ENCODE measurements at regions not wholly inside any gene's neighbourhood (a gene's known extent, or its start where the extent isn't known, plus 50 kb on each side); places are given as distances from the start of the nearest gene placed in this dataset.
A peak's percentile ranks its signal among the peaks of the same experiment; 100 is the strongest.
"Not testable (repeated sequence)": the region's sequence is repeated elsewhere in the genome, so short reads cannot be mapped to it uniquely, and the experiment has no call there.

GRCh38 chr5:27172693-27173092 is 134.3 kb upstream of the CDH9 start:
- in situ Hi-C loops (cut with MboI; ENCODE audit: low pct_unique_long_range_greater_than_20kb in 2 of 9, low sequenced_read_pairs in 9 of 9, unreplicated experiment in 9 of 9): no loop called here
- H3K4me3 ChIP-seq: no peak overlapping the region
- ATAC-seq (replicated peaks in 6 of 8): no peak
- no peaks in the 10 kb centered on the region for H3K4me1 ChIP-seq (replicated peaks in 1 of 2)
- WGBS, 10 experiments: 9 to 100% (median 100%) methylated on average over 1 of the region's 1 CpG; no CpG with 5 or more reads in 5 of the 10 experiments
- H3K27ac ChIP-seq: no peak overlapping the region

GRCh38 chr5:27171761-27172261 is 133.4 kb upstream of the CDH9 start:
- WGBS, 10 experiments: 27 to 100% (median 82%) methylated on average over 2 to 13 of the region's 15 CpGs; no CpG with 5 or more reads in 1 of the 10 experiments
- Histone ChIP-seq H3K4me1 (replicated peaks in 1 of 2) (no peaks in the 10 kb centered on the region), H3K4me3 (no peak overlapping the region), H3K27ac (no peak overlapping the region)
- in situ Hi-C loops (cut with MboI; ENCODE audit: low pct_unique_long_range_greater_than_20kb in 2 of 9, low sequenced_read_pairs in 9 of 9, unreplicated experiment in 9 of 9): no loop called here
- no peak for ATAC-seq (replicated peaks in 6 of 8)

- Histone ChIP-seq H3K4me1 (replicated peaks in 1 of 2) (no peaks in the 10 kb centered on the region), H3K4me3 (no peak overlapping the region), H3K27ac (no peak overlapping the region)
- in situ Hi-C loops (cut with MboI; ENCODE audit: low pct_unique_long_range_greater_than_20kb in 2 of 9, low sequenced_read_pairs in 9 of 9, unreplicated experiment in 9 of 9): no loop called here
- no peak for ATAC-seq (replicated peaks in 6 of 8)
- 0 to 86% (median 38%) methylated on average over 1 of the region's 1 CpG; no CpG with 5 or more reads in 5 of the 10 experiments for WGBS, 10 experiments
These were observed 120.4 kb upstream of the CDH9 start for GRCh38 chr5:27158775-27159174.

DNA sequence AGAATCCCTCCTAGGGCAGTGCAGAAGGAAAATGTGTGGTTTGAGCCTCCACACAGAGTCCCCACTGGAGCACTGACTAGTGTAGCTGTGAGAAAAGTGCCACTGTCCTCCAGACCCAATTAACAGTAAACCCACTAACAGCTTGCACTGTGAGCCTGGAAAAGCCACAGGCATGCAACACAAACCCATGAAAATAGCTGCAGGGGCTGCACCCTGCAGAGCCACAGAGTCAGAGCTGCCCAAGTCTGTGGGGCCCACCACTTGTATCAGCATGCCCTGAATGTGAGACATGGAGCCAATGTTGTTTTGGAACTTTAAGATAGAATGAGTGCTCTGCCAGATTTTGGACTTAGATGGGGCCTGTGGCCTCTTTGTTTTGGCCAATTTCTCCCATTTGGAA is 119.8 kb upstream of the CDH9 start:
- Histone ChIP-seq H3K4me1 (replicated peaks in 1 of 2) (no peaks in the 10 kb centered on the region), H3K4me3 (no peak overlapping the region), H3K27ac (no peak overlapping the region)
- in situ Hi-C loops (cut with MboI; ENCODE audit: low pct_unique_long_range_greater_than_20kb in 2 of 9, low sequenced_read_pairs in 9 of 9, unreplicated experiment in 9 of 9): no loop called here
- ATAC-seq (replicated peaks in 6 of 8): no peak

DNA sequence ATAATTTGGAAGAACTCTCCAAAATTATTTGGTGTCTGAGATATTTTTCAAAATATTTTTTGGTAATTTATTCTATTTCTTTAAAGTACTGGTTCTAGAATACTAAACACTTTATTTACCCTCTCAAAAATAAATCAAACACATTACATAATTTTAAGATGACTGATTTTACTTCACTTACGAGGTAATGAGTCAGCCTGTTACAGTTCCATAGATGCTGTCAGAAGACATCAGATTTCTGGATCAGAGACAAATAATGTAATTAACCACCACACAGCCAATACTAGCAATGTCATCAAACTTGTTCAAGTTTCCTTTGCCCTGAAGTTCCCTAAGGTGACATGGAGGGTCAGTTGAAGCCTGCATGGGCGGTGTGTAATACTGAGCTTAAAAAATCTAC is 106.1 kb upstream of the CDH9 start:
- 0 to 100% (median 80%) methylated on average over 1 to 2 of the region's 2 CpGs; no CpG with 5 or more reads in 2 of the 10 experiments for WGBS, 10 experiments
- no peaks in the 10 kb centered on the region for H3K4me1 ChIP-seq (replicated peaks in 1 of 2)
- in situ Hi-C loops (cut with MboI; ENCODE audit: low pct_unique_long_range_greater_than_20kb in 2 of 9, low sequenced_read_pairs in 9 of 9, unreplicated experiment in 9 of 9): no loop called here
- no peak overlapping the region for H3K27ac ChIP-seq
- ATAC-seq (replicated peaks in 6 of 8): no peak
- H3K4me3 ChIP-seq: no peak overlapping the region

DNA sequence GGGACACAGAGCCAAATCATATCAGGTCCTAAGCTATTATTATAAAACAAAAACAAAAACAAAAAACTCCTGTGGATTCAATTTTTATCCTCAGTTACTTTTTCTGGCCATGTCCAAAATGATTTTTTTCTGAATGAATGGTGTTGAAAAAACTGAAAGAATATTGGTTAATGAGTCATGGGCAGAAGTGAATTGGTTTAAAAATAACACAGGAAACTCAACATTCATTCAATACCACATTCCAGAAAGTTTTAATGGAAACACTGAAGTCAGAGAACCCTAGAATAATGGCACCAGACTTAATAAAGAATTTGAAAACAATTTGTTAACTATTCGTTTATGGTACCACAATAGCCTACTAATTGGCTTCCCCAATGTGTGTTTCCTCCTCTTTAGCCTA is 102.4 kb upstream of the CDH9 start:
- WGBS, 10 experiments: 0 to 100% (median 71%) methylated on average over 1 of the region's 1 CpG; no CpG with 5 or more reads in 1 of the 10 experiments
- H3K4me3 ChIP-seq: no peak overlapping the region
- H3K4me1 ChIP-seq (replicated peaks in 1 of 2): no peaks in the 10 kb centered on the region
- ATAC-seq (replicated peaks in 6 of 8): no peak
- in situ Hi-C loops (cut with MboI; ENCODE audit: low pct_unique_long_range_greater_than_20kb in 2 of 9, low sequenced_read_pairs in 9 of 9, unreplicated experiment in 9 of 9): no loop called here
- no peak overlapping the region for H3K27ac ChIP-seq

DNA sequence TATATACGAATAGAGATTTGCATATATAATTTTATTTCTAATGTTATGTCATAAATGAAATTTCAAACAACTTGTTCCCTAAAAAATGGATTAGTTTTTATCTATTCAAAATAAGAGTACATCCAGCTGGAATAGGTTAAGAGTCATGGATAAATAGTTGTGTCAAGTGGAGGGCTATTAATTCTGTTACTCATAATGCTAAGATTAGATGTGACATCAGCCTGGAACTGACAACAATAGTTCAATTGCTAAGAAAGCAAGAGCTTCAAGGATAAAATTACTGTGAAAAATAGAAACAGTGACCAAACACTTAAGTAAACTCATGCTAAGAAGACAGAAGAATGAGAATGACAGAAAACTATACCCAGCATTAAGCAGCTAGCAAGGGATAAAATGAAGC is 92.2 kb upstream of the CDH9 start:
- H3K27ac ChIP-seq: no peak overlapping the region
- peaks cover 2 to 6% of the 10 kb centered on the region in 2 donors for H3K4me1 ChIP-seq (replicated peaks in 1 of 2)
- ATAC-seq (replicated peaks in 6 of 8): peak in 5 of 8 experiments; percentile 70 to 88 (median 86)
- WGBS, 10 experiments: 0 to 100% (median 75%) methylated on average over 1 of the region's 1 CpG; no CpG with 5 or more reads in 1 of the 10 experiments
- in situ Hi-C loops (cut with MboI; ENCODE audit: low pct_unique_long_range_greater_than_20kb in 2 of 9, low sequenced_read_pairs in 9 of 9, unreplicated experiment in 9 of 9): no loop called here
- H3K4me3 ChIP-seq: no peak overlapping the region

DNA sequence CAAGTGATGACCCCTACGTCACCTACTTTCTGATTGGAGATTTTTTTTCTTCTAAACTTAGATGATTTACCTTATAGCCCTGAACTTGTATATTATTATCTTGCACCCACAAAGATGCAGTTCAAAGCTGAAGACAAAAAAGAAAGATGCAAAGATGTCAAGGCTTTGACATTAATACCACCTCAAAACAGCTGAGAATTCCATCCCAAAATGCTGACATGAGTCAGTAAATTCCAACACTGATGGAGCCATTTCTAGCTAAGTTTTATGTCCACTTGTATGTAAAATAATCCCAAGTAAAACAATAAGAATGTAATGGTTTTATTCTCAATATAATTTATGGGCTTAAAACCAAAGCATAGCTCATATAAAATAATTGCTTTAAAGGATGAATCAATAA is 91.5 kb upstream of the CDH9 start:
- H3K27ac ChIP-seq: no peak overlapping the region
- in situ Hi-C loops (cut with MboI; ENCODE audit: low pct_unique_long_range_greater_than_20kb in 2 of 9, low sequenced_read_pairs in 9 of 9, unreplicated experiment in 9 of 9): no loop called here
- ATAC-seq (replicated peaks in 6 of 8): no peak
- no peak overlapping the region for H3K4me3 ChIP-seq
- WGBS, 10 experiments: 0 to 100% (median 80%) methylated on average over 1 of the region's 1 CpG; no CpG with 5 or more reads in 4 of the 10 experiments
- peaks cover 2 to 6% of the 10 kb centered on the region in 2 donors for H3K4me1 ChIP-seq (replicated peaks in 1 of 2)

DNA sequence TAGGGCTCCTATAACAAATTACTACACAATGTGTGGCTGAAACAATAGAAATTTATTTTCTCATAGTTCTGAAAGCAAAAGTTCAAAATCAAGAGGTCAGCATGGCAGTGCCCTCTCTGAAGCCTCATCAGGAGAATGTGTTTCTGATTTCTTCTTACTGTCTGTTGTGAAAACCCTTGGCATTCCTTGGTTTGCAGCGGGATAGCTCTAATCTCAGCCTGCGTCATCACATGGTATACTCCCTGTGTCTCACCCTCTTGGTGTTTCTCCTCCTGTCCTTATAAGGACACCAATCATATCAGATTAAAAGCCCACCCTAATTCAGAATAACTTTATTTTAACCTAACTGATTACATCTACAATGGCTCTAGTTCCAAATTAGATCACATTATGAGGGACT is 87.5 kb upstream of the CDH9 start:
- Histone ChIP-seq H3K4me3 (no peak overlapping the region), H3K27ac (no peak overlapping the region), H3K4me1 (replicated peaks in 1 of 2) (peaks cover 2 to 9% of the 10 kb centered on the region in 2 donors)
- in situ Hi-C loops (cut with MboI; ENCODE audit: low pct_unique_long_range_greater_than_20kb in 2 of 9, low sequenced_read_pairs in 9 of 9, unreplicated experiment in 9 of 9): no loop called here
- peak in 1 of 8 experiments; percentile 18 for ATAC-seq (replicated peaks in 6 of 8)
- WGBS, 10 experiments: 0 to 100% (median 94%) methylated on average over 2 of the region's 2 CpGs; no CpG with 5 or more reads in 4 of the 10 experiments

DNA sequence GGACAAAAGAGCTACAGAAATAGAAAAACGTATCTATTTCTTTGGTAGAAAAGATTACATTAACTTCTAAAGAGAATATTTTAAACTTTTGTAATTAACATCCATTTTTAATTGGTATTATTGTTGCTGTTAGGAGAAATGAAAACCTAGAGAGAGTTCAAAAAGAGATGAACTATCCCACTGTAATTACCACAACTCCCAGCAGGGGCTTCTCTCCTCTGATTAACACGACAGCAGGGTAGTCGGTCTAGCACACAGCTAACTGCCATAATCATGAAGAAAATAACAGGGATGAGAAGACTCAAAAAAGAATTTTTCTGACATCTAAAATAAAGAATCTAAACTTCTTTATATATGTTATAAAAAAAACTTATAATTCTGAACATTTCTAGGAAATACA is 86.2 kb upstream of the CDH9 start:
- in situ Hi-C loops (cut with MboI; ENCODE audit: low pct_unique_long_range_greater_than_20kb in 2 of 9, low sequenced_read_pairs in 9 of 9, unreplicated experiment in 9 of 9): no loop called here
- Histone ChIP-seq H3K4me3 (no peak overlapping the region), H3K27ac (no peak overlapping the region), H3K4me1 (replicated peaks in 1 of 2) (peaks cover 0 to 4% of the 10 kb centered on the region in 2 donors)
- WGBS, 10 experiments: 0 to 80% (median 20%) methylated on average over 1 to 3 of the region's 3 CpGs
- peak in 4 of 8 experiments; percentile 48 to 72 (median 64) for ATAC-seq (replicated peaks in 6 of 8)

GRCh38 chr5:27119736-27120321 is 81.4 kb upstream of the CDH9 start:
- WGBS, 10 experiments: 40 to 100% (median 100%) methylated on average over 1 to 2 of the region's 38 CpGs; no CpG with 5 or more reads in 7 of the 10 experiments
- H3K4me3 ChIP-seq; ATAC-seq (replicated peaks in 6 of 8); H3K27ac ChIP-seq; H3K4me1 ChIP-seq (replicated peaks in 1 of 2); in situ Hi-C loops (cut with MboI; ENCODE audit: low pct_unique_long_range_greater_than_20kb in 2 of 9, low sequenced_read_pairs in 9 of 9, unreplicated experiment in 9 of 9): not testable (repeated sequence)

GRCh38 chr5:27103486-27103885 is 65.1 kb upstream of the CDH9 start:
- in situ Hi-C loops (cut with MboI; ENCODE audit: low pct_unique_long_range_greater_than_20kb in 2 of 9, low sequenced_read_pairs in 9 of 9, unreplicated experiment in 9 of 9): no loop called here
- 0 to 90% (median 69%) methylated on average over 1 to 2 of the region's 2 CpGs; no CpG with 5 or more reads in 4 of the 10 experiments for WGBS, 10 experiments
- Histone ChIP-seq H3K27ac (no peak overlapping the region), H3K4me3 (no peak overlapping the region), H3K4me1 (replicated peaks in 1 of 2) (no peaks in the 10 kb centered on the region)
- ATAC-seq (replicated peaks in 6 of 8): peak in 1 of 8 experiments; percentile 41

DNA sequence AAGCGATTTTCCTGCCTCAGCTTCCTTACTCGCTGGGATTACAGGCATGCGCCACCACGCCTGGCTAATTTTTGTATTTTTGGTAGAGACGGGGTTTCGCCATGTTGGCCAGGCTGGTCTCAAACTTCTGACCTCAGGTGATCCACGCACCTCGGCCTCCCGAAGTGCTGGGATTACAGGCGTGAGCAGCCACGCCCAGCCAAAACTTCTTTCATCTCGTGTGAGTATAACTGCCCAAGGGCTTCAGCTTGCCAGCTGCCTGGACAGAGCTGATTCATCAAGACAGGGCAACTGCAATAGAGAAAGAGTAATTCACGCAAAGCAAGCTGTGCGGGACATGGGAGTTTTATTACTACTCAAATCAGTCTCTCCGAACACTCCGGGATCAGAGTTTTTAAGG is 57.4 kb upstream of the CDH9 start:
- in situ Hi-C loops (cut with MboI; ENCODE audit: low pct_unique_long_range_greater_than_20kb in 2 of 9, low sequenced_read_pairs in 9 of 9, unreplicated experiment in 9 of 9); H3K4me1 ChIP-seq (replicated peaks in 1 of 2): not testable (repeated sequence)

GRCh38 chr5:27093279-27093678 is 54.9 kb upstream of the CDH9 start:
- Histone ChIP-seq H3K27ac (no peak overlapping the region), H3K4me1 (replicated peaks in 1 of 2) (no peaks in the 10 kb centered on the region), H3K4me3 (no peak overlapping the region)
- WGBS, 10 experiments: 7 to 100% (median 88%) methylated on average over 1 to 2 of the region's 2 CpGs; no CpG with 5 or more reads in 2 of the 10 experiments
- in situ Hi-C loops (cut with MboI; ENCODE audit: low pct_unique_long_range_greater_than_20kb in 2 of 9, low sequenced_read_pairs in 9 of 9, unreplicated experiment in 9 of 9): no loop called here
- peak in 3 of 8 experiments; percentile 61 to 79 (median 71) for ATAC-seq (replicated peaks in 6 of 8)

More for the DNA sequence above, 57.4 kb upstream of the CDH9 start:
- WGBS, 10 experiments: 31 to 100% (median 82%) methylated on average over 1 to 13 of the region's 16 CpGs; no CpG with 5 or more reads in 3 of the 10 experiments
- H3K27ac ChIP-seq; ATAC-seq (replicated peaks in 6 of 8); H3K4me3 ChIP-seq: not testable (repeated sequence)
